A673 (cell line): ENCODE measurements at regions not wholly inside any gene's neighbourhood (a gene's known extent, or its start where the extent isn't known, plus 50 kb on each side); places are given as distances from the start of the nearest gene placed in this dataset.

ENCODE experiments used
- BruUV-seq: library from RNA; stranded (reverse); fragments of 400-500 nt; replicated peaks from 2 replicates; lab custom pipeline; 2021; lab: Mats Ljungman, UMichigan
- CTCF ChIA-PET: fragments of 300-600 bp; sonication (Branson Sonifier 250); formaldehyde crosslinking; loops from one replicate; lab custom pipeline; 2022; ENCODE audit warnings: antibody characterized with exemption; lab: Charles Lee
- POLR2A ChIA-PET: fragments of 300-600 bp; sonication (Branson Sonifier 250); formaldehyde crosslinking; loops from one replicate; lab custom pipeline; 2022; ENCODE audit warnings: antibody characterized with exemption; ENCODE audit not compliant: low non-redundant PET; lab: Charles Lee
- DNase-seq: peaks from one replicate; pipeline ENCODE4 v3.0.0-alpha.2; 2015; ENCODE audit warnings: low spot score
- H3K27ac ChIP-seq: fragments of 200-600 bp; sonication (generic); 2 replicates; pipeline ENCODE4 v1.5.1; 2016; ENCODE audit warnings: mixed run types, low read depth, mild to moderate bottlenecking, mixed read lengths, antibody characterized with exemption, low read length; ENCODE audit not compliant: poor library complexity, severe bottlenecking
- H3K27me3 ChIP-seq: fragments of 200-600 bp; sonication (generic); replicated peaks from 2 replicates; pipeline ENCODE4 v1.6.1; 2017; ENCODE audit warnings: mixed run types, low read depth, mild to moderate bottlenecking, mixed read lengths, antibody characterized with exemption, low read length; ENCODE audit not compliant: insufficient read depth, poor library complexity
- H3K36me3 ChIP-seq: fragments of 200-600 bp; sonication (generic); 2 replicates; pipeline ENCODE4 v1.6.1; 2016; ENCODE audit warnings: mixed run types, mild to moderate bottlenecking, mixed read lengths, antibody characterized with exemption, low read length; ENCODE audit not compliant: insufficient read depth, poor library complexity, severe bottlenecking
- H3K4me1 ChIP-seq: fragments of 200-600 bp; sonication (generic); 2 replicates; pipeline ENCODE4 v1.6.1; 2017; ENCODE audit warnings: mixed run types, mild to moderate bottlenecking, mixed read lengths, antibody characterized with exemption, low read length; ENCODE audit not compliant: insufficient read depth, poor library complexity, severe bottlenecking
- H3K4me3 ChIP-seq: fragments of 200-600 bp; sonication (generic); 2 replicates; pipeline ENCODE4 v1.5.1; 2016; ENCODE audit warnings: low read depth, mixed run types, mild to moderate bottlenecking, mixed read lengths, low read length; ENCODE audit not compliant: poor library complexity, severe bottlenecking
- H3K9me3 ChIP-seq: fragments of 200-600 bp; sonication (generic); 2 replicates; pipeline ENCODE4 v1.6.1; 2016; ENCODE audit warnings: mixed run types, low read depth, mild to moderate bottlenecking, mixed read lengths, antibody characterized with exemption, low read length; ENCODE audit not compliant: poor library complexity, severe bottlenecking
- EZH2 ChIP-seq: fragments of 200-600 bp; sonication (generic); IDR thresholded peaks from 2 replicates; pipeline ENCODE4 v1.6.1; 2017; ENCODE audit warnings: borderline replicate concordance, low read depth, mild to moderate bottlenecking, mixed read lengths, antibody characterized with exemption, low read length; ENCODE audit not compliant: poor library complexity, severe bottlenecking
- intact Hi-C: fragments of 100-400 bp; cut with micrococcal nuclease; formaldehyde crosslinking; loops from one replicate; pipeline ENCODE4 v1.10.0; 2022; ENCODE audit not compliant: unreplicated experiment
- TF ChIP-seq, protein P1 (sequence below): fragments of 300-800, 200-600 bp; sonication (generic); conservative IDR thresholded peaks from 2 replicates; pipeline ENCODE4 v1.5.1; 2017; ENCODE audit warnings: low read depth, mild to moderate bottlenecking, antibody characterized with exemption, low read length, moderate library complexity, mixed read lengths

DNA sequence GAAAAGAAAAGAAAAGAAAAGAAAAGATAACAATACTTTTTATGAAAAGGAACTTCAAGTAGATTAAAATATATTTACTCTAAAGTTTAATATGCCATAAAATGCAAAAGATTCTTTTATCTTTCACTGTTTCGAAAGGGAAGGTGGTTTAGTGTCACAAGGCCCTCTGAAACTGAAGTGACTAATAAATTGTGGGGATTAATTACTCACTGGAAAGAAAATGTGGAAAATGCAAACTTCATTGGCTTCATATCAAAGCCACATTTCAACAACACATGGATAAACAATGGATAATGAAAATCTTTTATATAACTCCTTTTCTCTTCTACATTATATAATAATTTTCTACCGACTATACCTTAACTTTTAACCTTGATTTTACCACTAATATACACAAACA is 320.5 kb upstream of the RSPO3 start:
- no peaks in the 10 kb centered on the region for H3K27me3 ChIP-seq
- no peak overlapping the region for H3K4me3 ChIP-seq
- ChIA-PET CTCF (no interaction called here), POLR2A (no interaction called here)
- intact Hi-C loops = no loop called here
- H3K9me3 ChIP-seq = no peaks in the 10 kb centered on the region
- H3K36me3 ChIP-seq = no peaks in the 10 kb centered on the region
- no peak overlapping the region for H3K27ac ChIP-seq
- TF ChIP-seq, protein P1, sequence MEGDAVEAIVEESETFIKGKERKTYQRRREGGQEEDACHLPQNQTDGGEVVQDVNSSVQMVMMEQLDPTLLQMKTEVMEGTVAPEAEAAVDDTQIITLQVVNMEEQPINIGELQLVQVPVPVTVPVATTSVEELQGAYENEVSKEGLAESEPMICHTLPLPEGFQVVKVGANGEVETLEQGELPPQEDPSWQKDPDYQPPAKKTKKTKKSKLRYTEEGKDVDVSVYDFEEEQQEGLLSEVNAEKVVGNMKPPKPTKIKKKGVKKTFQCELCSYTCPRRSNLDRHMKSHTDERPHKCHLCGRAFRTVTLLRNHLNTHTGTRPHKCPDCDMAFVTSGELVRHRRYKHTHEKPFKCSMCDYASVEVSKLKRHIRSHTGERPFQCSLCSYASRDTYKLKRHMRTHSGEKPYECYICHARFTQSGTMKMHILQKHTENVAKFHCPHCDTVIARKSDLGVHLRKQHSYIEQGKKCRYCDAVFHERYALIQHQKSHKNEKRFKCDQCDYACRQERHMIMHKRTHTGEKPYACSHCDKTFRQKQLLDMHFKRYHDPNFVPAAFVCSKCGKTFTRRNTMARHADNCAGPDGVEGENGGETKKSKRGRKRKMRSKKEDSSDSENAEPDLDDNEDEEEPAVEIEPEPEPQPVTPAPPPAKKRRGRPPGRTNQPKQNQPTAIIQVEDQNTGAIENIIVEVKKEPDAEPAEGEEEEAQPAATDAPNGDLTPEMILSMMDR = no peak
- TF ChIP-seq EZH2 = no peak
- DNase-seq = no peak
- no peaks in the 10 kb centered on the region for H3K4me1 ChIP-seq
- no TSS peak for BruUV-seq

DNA sequence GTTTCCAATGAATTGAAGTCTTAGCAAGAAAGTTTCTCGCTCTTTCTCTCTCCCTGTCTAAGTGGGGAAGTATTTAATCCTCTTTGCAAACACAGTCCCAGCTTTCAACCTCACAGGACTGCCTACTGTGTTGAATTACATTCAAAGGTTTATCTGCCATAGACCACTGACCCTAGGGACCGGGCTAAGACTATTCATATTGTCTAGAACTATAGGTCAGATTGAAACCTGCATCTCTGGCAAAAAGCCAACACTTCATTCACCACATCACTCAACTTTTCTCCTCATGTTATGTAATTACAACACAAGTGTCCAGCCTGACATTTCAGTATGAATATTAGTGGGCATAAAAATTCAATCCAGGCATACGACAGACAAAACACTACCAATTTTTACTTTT is 314.7 kb upstream of the RSPO3 start:
- intact Hi-C loops = loop anchor here (2.0 to 5.0 kb wide), 2 partner anchors 269 to 317 kb away; no protein-coding TSS in a partner anchor
- CTCF ChIA-PET = interaction anchor here (0.9 kb wide), 1 partner anchor 317 kb away, joined by 5 read pairs; no protein-coding TSS in a partner anchor
- DNase-seq = no peak
- H3K4me3 ChIP-seq = no peak overlapping the region
- H3K4me1 ChIP-seq = no peaks in the 10 kb centered on the region
- H3K27me3 ChIP-seq = no peaks in the 10 kb centered on the region
- TF ChIP-seq EZH2 = no peak
- TF ChIP-seq, protein P1 = no peak
- POLR2A ChIA-PET = no interaction called here
- no TSS peak for BruUV-seq
- no peaks in the 10 kb centered on the region for H3K36me3 ChIP-seq
- H3K9me3 ChIP-seq = no peaks in the 10 kb centered on the region
- no peak overlapping the region for H3K27ac ChIP-seq

DNA sequence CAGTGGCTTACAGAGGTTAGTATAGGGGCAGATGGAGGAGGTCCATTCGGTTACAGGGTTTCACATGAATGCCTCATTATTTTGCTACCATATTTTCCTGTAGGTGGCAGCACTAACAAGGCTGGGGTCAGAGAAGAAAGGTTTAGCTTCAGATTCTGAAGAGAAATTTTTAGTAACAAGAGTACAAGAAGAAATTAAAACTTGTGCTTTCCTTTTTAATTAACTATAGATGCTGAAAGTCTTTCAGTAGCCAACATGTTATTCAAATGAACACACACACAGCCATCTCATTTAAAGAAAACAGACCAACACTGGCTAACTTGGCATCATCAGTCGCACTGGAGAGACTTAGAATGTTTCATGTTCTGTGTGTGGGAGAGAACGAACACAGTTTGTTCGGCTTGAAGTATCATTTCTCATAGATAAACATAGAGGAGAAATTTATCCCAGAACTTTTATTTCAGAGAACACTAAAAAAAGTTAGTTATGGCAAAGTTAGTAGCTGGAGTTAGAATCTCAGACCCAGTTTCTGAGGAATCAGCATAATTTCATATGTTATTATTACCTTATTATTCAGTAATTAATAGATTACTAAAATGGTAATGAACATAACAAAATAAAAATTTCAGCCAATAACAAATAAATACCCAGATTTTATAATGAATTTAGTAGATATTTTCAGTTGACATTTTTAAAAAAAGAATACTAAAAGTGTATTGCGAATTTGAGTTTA is 314.0 kb upstream of the RSPO3 start:
- ChIA-PET CTCF (interaction anchor here (0.6 to 1.0 kb wide), 3 partner anchors 99 to 317 kb away, joined by 3 to 5 read pairs (median 4); partner anchors contain the start of gene RSPO3), POLR2A (no interaction called here)
- Histone ChIP-seq H3K9me3 (no peaks in the 10 kb centered on the region), H3K27ac (no peak overlapping the region), H3K36me3 (no peaks in the 10 kb centered on the region), H3K27me3 (no peaks in the 10 kb centered on the region), H3K4me1 (no peaks in the 10 kb centered on the region), H3K4me3 (no peak overlapping the region)
- BruUV-seq = no TSS peak
- TF ChIP-seq, protein P1 = peak; percentile 83
- no peak for TF ChIP-seq EZH2
- peak; percentile 78 for DNase-seq
- intact Hi-C loops = loop anchor here (2.0 to 5.0 kb wide), 2 partner anchors 268 to 316 kb away; no protein-coding TSS in a partner anchor
